ENCODE measurements at regions not wholly inside any gene's neighbourhood (a gene's known extent, or its start where the extent isn't known, plus 50 kb on each side); places are given as distances from the start of the nearest gene placed in this dataset.
A peak's percentile ranks its signal among the peaks of the same experiment; 100 is the strongest.
"Not testable (repeated sequence)": the region's sequence is repeated elsewhere in the genome, so short reads cannot be mapped to it uniquely, and the experiment has no call there.

- peak; percentile 18 to 26 for DNase-seq
These were observed 260.9 kb downstream of the GLUD2 start for GRCh38 chrX:121308276-121308805.

GRCh38 chrX:121310820-121311219 is 263.4 kb downstream of the GLUD2 start:
- DNase-seq = no peak

- no peak for DNase-seq
These were observed 273.0 kb downstream of the GLUD2 start for GRCh38 chrX:121320441-121320840.

GRCh38 chrX:121322159-121322558 is 274.7 kb downstream of the GLUD2 start:
- DNase-seq = no peak

- no peak for DNase-seq
These were observed 275.9 kb downstream of the GLUD2 start for GRCh38 chrX:121323337-121323736.

- DNase-seq = no peak
These were observed 286.5 kb downstream of the GLUD2 start for GRCh38 chrX:121333942-121334341.

GRCh38 chrX:121336831-121337421 is 289.5 kb downstream of the GLUD2 start:
- no peak for DNase-seq

- DNase-seq = no peak
These were observed 290.4 kb downstream of the GLUD2 start for GRCh38 chrX:121337816-121338215.

- DNase-seq = no peak
These were observed 301.9 kb downstream of the GLUD2 start for GRCh38 chrX:121349263-121349662.

- DNase-seq = no peak
These were observed 308.9 kb downstream of the GLUD2 start for GRCh38 chrX:121356139-121356849.

GRCh38 chrX:121356850-121357171 is 309.4 kb downstream of the GLUD2 start:
- DNase-seq = no peak

GRCh38 chrX:121360280-121360679 is 312.9 kb downstream of the GLUD2 start:
- DNase-seq = no peak

GRCh38 chrX:121365572-121366161 is 318.3 kb downstream of the GLUD2 start:
- no peak for DNase-seq

GRCh38 chrX:121374471-121374870 is 327.1 kb downstream of the GLUD2 start:
- no peak for DNase-seq

GRCh38 chrX:121381915-121382314 is 334.5 kb downstream of the GLUD2 start:
- DNase-seq = not testable (repeated sequence)

GRCh38 chrX:121389976-121390714 is 342.7 kb downstream of the GLUD2 start:
- no peak for DNase-seq

- DNase-seq = no peak
These were observed 358.4 kb downstream of the GLUD2 start for GRCh38 chrX:121405826-121406225.

- DNase-seq = no peak
These were observed 360.2 kb downstream of the GLUD2 start for GRCh38 chrX:121407627-121408026.

- not testable (repeated sequence) for DNase-seq
These were observed 384.1 kb downstream of the GLUD2 start for GRCh38 chrX:121431514-121431913.

- no peak for DNase-seq
These were observed 385.9 kb downstream of the GLUD2 start for GRCh38 chrX:121433289-121433688.

GRCh38 chrX:121437666-121438065 is 390.3 kb downstream of the GLUD2 start:
- not testable (repeated sequence) for DNase-seq

GRCh38 chrX:121455890-121456289 is 408.5 kb downstream of the GLUD2 start:
- DNase-seq = no peak

- DNase-seq = no peak
These were observed 408.9 kb downstream of the GLUD2 start for GRCh38 chrX:121456315-121456714.

GRCh38 chrX:121457096-121457495 is 409.7 kb downstream of the GLUD2 start:
- no peak for DNase-seq

Data from activated CD4-positive, alpha-beta T cell treated with anti-CD3 and anti-CD28 coated beads, Interleukin-2, amount 50 U/mL, for 4 hours (primary cell).